ENCODE measurements at regions not wholly inside any gene's neighbourhood (a gene's known extent, or its start where the extent isn't known, plus 50 kb on each side); places are given as distances from the start of the nearest gene placed in this dataset.
A peak's percentile ranks its signal among the peaks of the same experiment; 100 is the strongest.
"Not testable (repeated sequence)": the region's sequence is repeated elsewhere in the genome, so short reads cannot be mapped to it uniquely, and the experiment has no call there.

- DNase-seq: no peak
Observed at GRCh38 chr7:13742811-13743210, 246.7 kb downstream of the ETV1 start.

GRCh38 chr7:13743226-13743625 is 246.2 kb downstream of the ETV1 start:
- DNase-seq: peak; percentile 24

- DNase-seq: no peak
Observed at GRCh38 chr7:13745530-13745929, 243.9 kb downstream of the ETV1 start.

GRCh38 chr7:13748998-13749397 is 240.5 kb downstream of the ETV1 start:
- DNase-seq: no peak

GRCh38 chr7:13749636-13750035 is 239.8 kb downstream of the ETV1 start:
- DNase-seq: no peak

DNA sequence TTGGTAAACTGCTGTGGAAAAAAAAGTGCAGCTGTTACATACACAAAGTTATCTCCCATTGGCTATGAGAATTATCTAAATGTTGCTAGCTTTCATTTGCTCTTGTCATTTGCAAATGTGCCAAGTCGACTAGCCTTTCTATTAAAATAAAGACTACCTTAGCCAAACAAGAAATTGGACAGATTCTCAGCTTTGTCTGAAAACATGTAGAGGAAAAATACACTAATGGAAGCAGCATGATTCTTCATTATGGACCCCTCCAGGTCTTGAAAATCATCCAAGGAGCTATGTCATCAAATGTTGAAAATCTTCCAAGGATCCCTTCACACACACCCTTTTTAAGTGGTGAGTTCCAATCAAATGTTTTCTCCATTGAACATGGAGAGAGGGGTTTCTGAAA is 237.7 kb downstream of the ETV1 start:
- no peak for DNase-seq

DNA sequence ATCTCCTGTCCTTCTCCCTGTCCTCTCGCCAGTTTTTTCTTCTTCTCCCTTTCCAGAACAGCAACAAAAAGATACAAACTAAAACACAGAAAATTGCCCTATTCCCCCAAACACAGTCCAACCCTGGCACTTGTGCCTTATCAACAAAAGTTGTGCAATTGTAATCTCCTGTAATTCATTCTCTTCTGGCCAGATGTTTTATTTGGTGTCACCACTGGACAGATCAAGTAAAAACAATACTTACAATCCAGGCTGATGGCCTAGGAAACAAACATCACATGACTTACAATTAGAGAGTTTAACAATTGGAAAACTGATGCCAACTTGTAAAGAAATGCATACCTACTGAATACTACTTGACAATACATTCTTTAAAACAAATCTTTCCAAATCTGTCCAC is 231.6 kb downstream of the ETV1 start:
- no peak for DNase-seq

DNA sequence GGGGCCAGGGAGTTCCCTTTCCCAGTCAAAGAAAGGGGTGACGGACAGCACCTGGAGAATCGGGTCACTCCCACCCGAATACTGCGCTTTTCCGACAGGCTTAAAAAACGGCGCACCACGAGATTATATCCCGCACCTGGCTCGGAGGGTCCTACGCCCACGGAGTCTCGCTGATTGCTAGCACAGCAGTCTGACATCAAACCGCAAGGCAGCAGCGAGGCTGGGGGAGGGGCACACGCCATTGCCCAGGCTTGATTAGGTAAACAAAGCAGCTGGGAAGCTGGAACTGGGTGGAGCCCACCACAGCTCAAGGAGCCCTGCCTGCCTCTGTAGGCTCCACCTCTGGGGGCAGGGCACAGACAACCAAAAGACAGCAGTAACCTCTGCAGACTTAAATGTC is 223.6 kb downstream of the ETV1 start:
- not testable (repeated sequence) for DNase-seq

DNA sequence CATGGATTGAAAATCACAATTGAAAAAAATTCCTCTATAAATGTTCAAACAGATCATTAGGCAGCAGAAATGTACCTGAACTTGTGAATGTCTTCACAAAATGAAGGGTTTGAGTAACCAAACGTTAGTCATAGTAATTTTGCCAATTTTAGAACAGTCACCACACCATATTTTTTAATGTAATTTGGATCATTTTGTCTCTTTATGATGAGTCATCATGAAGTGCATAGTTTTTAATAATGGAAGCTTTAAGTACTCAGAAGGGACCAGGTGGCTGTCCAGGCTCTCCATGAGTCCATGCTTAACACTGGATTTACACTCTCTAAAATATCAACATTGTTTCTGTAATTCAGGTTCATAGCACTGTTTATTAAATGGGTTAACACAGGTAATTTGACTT is 219.2 kb downstream of the ETV1 start:
- DNase-seq: no peak

GRCh38 chr7:13774976-13775375 is 214.5 kb downstream of the ETV1 start:
- DNase-seq: no peak

DNA sequence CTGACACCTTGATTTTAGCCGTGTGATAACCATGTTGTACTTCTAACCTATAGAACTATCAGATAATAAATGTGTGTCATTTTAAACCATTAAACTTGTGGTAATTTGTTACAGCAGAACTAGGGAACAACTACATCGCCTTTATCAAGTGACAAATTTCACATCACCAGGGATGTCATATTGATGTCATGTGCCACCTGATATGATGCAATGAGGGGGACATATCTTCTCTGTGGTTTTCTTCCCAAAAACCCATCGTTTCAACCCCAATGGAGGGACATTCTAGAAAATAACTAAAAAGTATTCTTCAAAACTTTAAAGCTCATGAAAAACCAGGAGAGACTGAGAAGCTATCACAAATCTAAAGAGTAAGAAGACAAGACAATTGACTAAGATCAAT is 212.2 kb downstream of the ETV1 start:
- DNase-seq: no peak

DNA sequence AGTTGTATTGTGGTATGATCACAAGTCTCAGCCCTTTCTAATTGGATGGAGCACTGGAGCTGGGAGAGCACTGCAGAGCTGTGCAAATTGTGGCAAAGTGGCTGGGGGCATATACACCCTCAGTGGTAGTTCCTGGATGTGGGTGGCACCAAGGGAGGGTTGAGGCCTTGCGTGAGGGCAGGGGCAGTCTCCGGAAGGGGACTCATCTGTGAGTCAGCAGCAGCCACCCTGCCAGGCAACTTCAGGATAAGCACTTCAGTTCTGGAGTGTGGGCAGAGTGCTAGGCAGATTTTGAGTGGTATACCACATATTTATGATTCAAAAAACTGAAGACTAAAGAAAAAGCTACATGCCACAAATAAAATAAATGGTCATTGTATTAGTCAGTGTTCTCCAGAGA is 210.5 kb downstream of the ETV1 start:
- DNase-seq: no peak

GRCh38 chr7:13790611-13791010 is 198.9 kb downstream of the ETV1 start:
- DNase-seq: no peak

DNA sequence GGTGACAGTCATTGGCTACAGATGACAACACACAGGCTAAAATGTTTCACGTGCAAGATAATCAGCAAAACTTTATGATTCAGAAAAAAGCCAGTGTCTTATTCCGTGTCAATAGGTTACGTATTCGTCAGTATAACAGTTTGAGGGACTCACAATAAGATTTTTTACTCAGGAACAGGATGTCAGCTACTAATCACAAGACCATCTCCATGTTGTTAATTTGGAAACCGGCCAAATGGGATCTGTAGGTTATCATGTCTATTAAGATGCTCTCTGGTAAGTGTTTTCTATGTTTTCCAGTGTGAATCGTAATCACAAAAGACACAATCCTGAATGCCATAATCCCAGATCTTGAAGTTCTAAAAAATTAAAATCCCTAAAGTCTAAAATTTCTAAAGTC is 197.3 kb downstream of the ETV1 start:
- no peak for DNase-seq

- DNase-seq: no peak
Observed at GRCh38 chr7:13793926-13794325, 195.5 kb downstream of the ETV1 start.

DNA sequence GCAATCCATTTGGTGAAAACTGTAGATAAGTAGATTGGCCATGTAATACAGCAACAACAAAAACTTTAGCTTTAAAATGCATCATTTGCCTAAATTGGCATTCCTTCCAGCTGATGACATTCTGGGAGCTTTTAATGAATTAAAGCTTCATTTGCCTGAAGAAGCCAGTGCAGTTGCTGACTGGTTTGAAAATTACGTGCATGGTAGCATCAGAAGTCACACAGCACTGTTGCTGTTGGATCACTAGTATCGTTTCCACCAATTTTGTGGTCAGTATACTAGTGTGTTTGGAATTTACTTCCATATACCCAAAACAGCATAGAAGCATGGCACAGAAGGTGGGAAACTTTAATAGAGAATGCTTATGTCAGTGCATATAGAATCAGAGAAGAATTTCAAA is 194.9 kb downstream of the ETV1 start:
- no peak for DNase-seq

DNA sequence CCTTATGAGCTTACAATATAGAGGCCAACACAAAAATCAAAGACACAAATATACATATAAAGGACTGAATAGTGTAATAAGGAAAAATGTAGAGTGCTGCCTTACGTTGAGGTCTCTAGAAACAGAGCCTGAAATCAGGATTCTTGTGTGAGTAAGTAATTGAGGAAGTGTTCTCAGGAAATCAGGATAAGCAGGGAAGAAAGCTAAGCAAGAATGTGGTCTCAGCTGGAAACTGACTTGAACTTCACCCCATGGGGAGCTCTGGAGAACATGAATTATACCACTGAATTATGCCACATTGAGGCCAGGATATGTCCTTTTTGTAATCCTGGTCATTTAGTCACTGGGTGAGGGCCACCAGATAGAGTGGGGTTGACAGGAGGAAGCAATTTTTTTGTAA is 191.9 kb downstream of the ETV1 start:
- DNase-seq: no peak

DNA sequence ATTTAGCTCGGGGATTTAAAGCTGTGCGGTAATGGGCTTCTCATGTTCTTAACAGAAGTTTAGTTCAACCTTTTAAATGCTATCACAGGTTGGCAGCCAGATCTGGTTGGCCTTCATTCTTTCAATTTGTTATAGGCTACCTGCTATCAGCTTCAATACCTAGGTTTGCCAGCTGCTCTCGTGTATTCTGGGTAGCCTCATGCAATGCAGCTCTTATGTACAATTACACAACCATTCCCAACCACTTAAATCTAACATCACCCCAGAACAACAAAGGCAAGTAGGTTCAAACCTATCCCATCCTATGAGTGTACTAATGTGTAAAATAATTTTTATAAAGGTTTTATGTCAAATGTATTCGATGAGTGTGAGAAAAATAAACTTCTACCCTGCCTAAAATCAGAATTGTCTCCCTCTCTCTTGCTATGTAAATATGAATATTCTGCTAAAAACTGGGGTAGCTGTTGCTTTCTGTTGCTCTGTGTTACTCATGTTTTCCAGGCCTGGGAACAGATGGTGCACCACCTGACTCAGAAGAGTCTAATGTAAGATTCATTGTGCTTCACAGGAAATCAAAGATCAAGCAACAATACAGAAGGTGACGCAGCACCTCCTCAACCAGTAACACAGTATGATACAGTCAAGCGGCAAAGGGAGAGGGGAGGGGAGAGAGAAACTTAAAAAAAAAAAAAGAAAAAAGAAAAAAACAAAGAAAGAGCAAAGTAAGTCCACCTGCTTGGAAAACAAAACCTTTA is 188.6 kb downstream of the ETV1 start:
- DNase-seq: peak; percentile 67

GRCh38 chr7:13801669-13802068 is 187.8 kb downstream of the ETV1 start:
- DNase-seq: no peak

GRCh38 chr7:13802651-13803050 is 186.8 kb downstream of the ETV1 start:
- no peak for DNase-seq

GRCh38 chr7:13803134-13803533 is 186.3 kb downstream of the ETV1 start:
- DNase-seq: no peak

DNA sequence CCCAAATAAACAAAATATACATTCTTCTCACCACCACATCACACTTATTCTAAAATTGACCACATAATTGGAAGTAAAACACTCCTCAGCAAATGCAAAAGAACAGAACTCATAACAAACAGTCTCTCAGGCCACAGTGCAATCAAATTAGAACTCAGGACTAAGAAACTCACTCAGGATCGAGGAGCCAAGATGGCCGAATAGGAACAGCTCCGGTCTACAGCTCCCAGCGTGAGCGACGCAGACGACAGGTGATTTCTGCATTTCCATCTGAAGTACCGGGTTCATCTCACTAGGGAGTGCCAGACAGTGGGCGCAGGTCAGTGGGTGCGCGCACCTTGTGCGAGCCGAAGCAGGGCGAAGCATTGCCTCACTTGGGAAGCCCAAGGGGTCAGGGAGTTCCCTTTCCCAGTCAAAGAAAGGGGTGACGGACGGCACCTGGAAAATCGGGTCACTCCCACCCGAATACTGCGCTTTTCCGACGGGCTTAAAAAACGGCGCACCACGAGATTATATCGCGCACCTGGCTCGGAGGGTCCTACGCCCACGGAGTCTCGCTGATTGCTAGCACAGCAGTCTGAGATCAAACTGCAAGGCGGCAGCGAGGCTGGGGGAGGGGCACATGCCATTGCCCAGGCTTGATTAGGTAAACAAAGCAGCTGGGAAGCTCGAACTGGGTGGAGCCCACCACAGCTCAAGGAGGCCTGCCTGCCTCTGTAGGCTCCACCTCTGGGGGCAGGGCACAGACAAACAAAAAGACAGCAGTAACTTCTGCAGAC is 183.2 kb downstream of the ETV1 start:
- DNase-seq: not testable (repeated sequence)

- not testable (repeated sequence) for DNase-seq
Observed at GRCh38 chr7:13817230-13817629, 172.2 kb downstream of the ETV1 start.

DNA sequence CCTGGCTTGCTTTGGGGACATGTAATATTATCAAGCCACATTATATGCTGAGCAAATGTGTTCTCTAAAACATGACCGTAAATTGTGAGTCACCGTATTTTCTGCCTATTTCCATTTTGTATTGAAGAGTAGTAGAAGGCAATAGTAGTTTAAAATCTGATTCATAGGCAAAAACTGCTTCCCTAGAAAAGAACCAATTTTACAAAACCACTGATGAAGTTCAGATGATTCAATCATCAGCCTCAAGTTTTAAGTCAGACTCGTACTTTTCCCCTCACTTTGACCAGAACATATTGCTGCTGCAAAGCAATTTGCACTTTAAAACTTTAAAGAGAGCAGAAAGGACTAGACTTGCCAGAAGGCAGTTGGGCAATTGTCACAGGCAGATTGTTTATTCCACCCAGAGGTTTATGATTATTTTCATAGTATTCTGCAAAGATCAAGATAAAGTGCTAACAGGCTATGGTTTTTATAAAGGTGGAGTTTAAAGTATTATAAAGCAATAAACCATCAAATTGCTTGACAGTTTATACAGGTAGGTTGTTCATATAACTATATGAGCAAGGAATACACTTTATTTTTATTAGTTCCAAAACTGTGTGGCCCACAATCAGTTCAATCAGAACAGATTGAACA is 168.2 kb downstream of the ETV1 start:
- no peak for DNase-seq

Measured in NCI-H524 treated with DMSO at 0.1 percent for 48 hours (cell line).